Urinary bladder (tissue), 3 donors: ENCODE measurements at regions not wholly inside any gene's neighbourhood (a gene's known extent, or its start where the extent isn't known, plus 50 kb on each side); places are given as distances from the start of the nearest gene placed in this dataset.

ENCODE experiments used
- DNase-seq: peaks from one replicate; pipeline ENCODE4 v3.0.0-alpha.2; 2015; ENCODE audit errors: extremely low spot score
- H3K27ac ChIP-seq: one replicate; pipeline ENCODE4 v1.5.1; 2013; ENCODE audit warnings: low read depth, mild to moderate bottlenecking, moderate library complexity
- H3K36me3 ChIP-seq: one replicate; pipeline ENCODE4 v1.6.1; 2013; ENCODE audit warnings: mild to moderate bottlenecking, moderate library complexity; ENCODE audit not compliant: insufficient read depth
- H3K4me1 ChIP-seq: one replicate; pipeline ENCODE4 v1.6.1; 2013; ENCODE audit warnings: mild to moderate bottlenecking, moderate library complexity; ENCODE audit not compliant: insufficient read depth
- H3K4me3 ChIP-seq: one replicate; pipeline ENCODE4 v1.5.1; 2013; ENCODE audit warnings: low read depth, low read length
- WGBS: extraction: QIAGEN DNeasy Blood & Tissue Kit; methylation state at CpG from one replicate; pipeline ENCODE4 v1.1.7; 2013; 5-methylcytosine and 5-hydroxymethylcytosine counted together
- donor health status: healthy with polysubstance abuse.
- donor health status: healthy.

DNA sequence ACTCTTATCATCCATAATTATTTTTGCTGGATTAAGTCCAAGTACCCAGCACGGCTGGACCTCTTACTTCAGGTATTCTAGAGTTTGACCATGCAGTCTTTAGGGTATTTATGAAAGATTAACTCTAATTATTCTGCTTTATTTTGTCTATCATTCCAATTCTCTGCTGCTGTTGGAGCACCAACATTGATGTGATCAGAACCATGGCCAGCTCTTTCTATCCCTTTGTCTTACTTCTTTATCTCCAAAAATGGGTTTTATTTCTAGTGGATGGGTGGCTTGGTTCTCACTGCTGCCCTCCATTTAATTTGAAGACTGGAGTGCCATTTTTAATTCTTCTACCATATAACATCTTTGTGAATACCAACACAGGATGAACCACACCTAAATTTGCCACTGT, 704.3 kb downstream of the FRK start:
- H3K36me3 ChIP-seq = no peaks in the 10 kb centered on the region
- no peak overlapping the region for H3K4me3 ChIP-seq
- no peaks in the 10 kb centered on the region for H3K4me1 ChIP-seq
- DNase-seq = no peak
- H3K27ac ChIP-seq = no peak overlapping the region
- 67% methylated on average over 1 of the region's 1 CpG for WGBS

GRCh38 chr6:115323001-115323400, 737.7 kb downstream of the FRK start:
- no peaks in the 10 kb centered on the region for H3K4me1 ChIP-seq
- no peak overlapping the region for H3K27ac ChIP-seq
- no peaks in the 10 kb centered on the region for H3K36me3 ChIP-seq
- no peak overlapping the region for H3K4me3 ChIP-seq
- 86% methylated on average over 1 of the region's 1 CpG for WGBS
- DNase-seq = no peak

DNA sequence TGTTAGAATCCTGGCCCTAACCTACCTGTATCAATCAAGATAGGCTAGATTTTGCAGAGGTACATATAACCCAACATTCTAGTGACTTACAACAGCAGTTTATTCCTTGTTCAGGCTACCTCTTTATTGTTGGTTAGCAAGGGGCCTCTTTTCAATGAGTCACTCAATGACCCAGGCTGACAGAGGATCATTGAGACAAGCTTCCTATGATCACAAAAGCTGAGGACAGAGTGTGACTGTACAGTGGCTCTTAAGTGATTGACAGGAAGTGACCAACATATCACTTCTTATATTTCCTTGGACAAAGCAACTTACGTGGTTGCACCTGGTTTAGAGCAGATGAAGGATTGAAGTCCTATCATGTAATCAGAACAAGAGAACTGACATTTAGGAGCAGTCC, 740.9 kb downstream of the FRK start:
- DNase-seq = no peak
- H3K4me1 ChIP-seq = no peaks in the 10 kb centered on the region
- no peak overlapping the region for H3K4me3 ChIP-seq
- no peaks in the 10 kb centered on the region for H3K36me3 ChIP-seq
- no peak overlapping the region for H3K27ac ChIP-seq
- 83% methylated on average over 1 of the region's 1 CpG for WGBS

DNA sequence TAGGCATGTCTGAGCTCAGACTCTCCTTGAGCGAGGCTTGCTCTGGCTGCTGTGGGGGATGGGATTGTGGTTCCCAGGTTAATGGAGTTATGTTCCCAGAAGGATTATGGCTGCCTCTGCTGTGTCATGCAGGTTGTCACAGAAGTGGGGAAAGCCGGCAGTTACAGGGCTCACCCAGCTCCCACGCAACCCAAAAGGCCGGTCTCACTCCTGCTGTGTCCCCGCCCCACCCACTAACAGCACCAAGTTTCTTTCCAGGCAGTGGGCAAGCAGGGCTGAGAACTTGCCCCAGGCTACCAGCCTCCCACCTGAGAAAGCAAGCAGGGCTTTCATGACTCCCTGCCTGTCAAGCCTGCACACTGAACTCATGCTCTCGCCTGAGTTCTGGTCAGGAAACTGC, 750.5 kb downstream of the FRK start:
- DNase-seq = no peak
- Histone ChIP-seq H3K27ac (no peak overlapping the region), H3K4me3 (no peak overlapping the region), H3K36me3 (no peaks in the 10 kb centered on the region), H3K4me1 (no peaks in the 10 kb centered on the region)
- WGBS = 92% methylated on average over 6 of the region's 6 CpGs

DNA sequence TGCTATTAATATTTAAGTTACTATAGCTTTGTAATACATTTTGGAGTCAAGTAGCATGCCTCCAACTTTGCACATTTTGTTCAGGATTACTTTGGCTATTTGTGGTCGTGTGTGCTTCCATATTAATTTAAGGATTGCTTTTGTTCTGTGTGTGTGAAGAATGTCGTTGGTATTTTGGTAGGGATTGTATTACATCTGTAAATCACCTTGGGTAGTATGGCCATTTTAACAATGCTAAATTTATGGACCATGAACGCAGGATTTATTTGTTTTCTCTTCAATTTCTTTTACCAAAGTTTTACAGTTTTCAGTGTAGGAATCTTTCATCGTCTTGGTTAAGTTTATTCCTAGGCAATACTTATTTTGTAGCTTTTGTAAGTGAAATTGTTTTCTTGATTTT, 758.0 kb downstream of the FRK start:
- no peak overlapping the region for H3K27ac ChIP-seq
- no peak for DNase-seq
- H3K36me3 ChIP-seq = no peaks in the 10 kb centered on the region
- no peaks in the 10 kb centered on the region for H3K4me1 ChIP-seq
- WGBS = 73% methylated on average over 4 of the region's 4 CpGs
- H3K4me3 ChIP-seq = no peak overlapping the region

- no peak for DNase-seq
- WGBS = 86% methylated on average over 4 of the region's 4 CpGs
- no peaks in the 10 kb centered on the region for H3K4me1 ChIP-seq
- H3K27ac ChIP-seq = no peak overlapping the region
- no peaks in the 10 kb centered on the region for H3K36me3 ChIP-seq
- no peak overlapping the region for H3K4me3 ChIP-seq
Measured at GRCh38 chr6:115287467-115287866, 773.2 kb downstream of the FRK start.

- Histone ChIP-seq H3K36me3 (no peaks in the 10 kb centered on the region), H3K4me3 (no peak overlapping the region), H3K4me1 (no peaks in the 10 kb centered on the region), H3K27ac (no peak overlapping the region)
- DNase-seq = no peak
- 82% methylated on average over 3 of the region's 3 CpGs for WGBS
Measured at GRCh38 chr6:115276881-115277565, 783.7 kb downstream of the FRK start.

GRCh38 chr6:115272311-115272710, 788.4 kb downstream of the FRK start:
- Histone ChIP-seq H3K4me1 (no peaks in the 10 kb centered on the region), H3K27ac (no peak overlapping the region), H3K36me3 (no peaks in the 10 kb centered on the region), H3K4me3 (no peak overlapping the region)
- DNase-seq = no peak

DNA sequence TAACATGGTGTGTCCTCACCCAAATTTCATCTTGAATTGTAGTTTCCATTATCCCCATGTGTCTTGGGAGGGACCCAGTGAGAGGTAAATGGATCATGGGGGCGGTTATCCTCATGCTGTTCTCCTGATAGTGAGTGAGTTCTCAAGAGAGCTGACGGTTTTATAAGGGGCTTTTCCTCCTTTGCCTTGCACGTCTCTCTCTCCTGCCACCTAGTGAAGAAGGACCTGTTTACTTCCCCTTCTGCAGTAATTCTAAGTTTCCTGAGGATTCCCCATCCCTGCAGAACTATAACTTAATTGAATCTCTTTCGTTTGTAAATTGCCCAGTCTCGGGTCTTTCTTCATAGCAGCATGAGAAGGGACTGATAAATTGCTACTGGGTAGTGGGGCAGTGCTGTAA, 789.3 kb downstream of the FRK start:
- no peak for DNase-seq

GRCh38 chr6:115270953-115271352, 789.7 kb downstream of the FRK start:
- H3K27ac ChIP-seq = no peak overlapping the region
- H3K4me1 ChIP-seq = no peaks in the 10 kb centered on the region
- no peak for DNase-seq
- H3K4me3 ChIP-seq = no peak overlapping the region
- no peaks in the 10 kb centered on the region for H3K36me3 ChIP-seq

More for the DNA sequence above, 789.3 kb downstream of the FRK start:
- H3K4me1 ChIP-seq = no peaks in the 10 kb centered on the region
- H3K36me3 ChIP-seq = no peaks in the 10 kb centered on the region
- no peak overlapping the region for H3K27ac ChIP-seq
- H3K4me3 ChIP-seq = no peak overlapping the region
- WGBS = 47% methylated on average over 5 of the region's 5 CpGs

DNA sequence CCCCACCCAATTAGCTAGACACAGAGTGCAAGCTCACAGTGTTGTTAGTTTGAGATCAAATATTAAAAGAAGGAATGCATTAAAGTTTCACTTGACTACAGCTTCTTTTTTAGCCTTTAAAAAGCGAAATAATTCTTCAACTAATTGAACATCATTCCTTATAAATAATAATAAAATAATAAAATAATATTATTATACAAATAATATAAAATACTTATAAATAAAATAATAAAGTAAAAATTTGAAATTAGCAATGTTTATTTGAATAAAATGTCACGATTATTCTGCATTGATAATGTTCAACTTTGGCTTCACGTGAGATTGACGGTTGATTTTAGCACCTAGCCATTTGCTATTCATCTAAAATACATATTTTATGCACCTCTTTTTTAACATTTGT, 819.3 kb downstream of the FRK start:
- no peaks in the 10 kb centered on the region for H3K36me3 ChIP-seq
- no peak overlapping the region for H3K4me3 ChIP-seq
- no peak for DNase-seq
- WGBS = 79% methylated on average over 4 of the region's 4 CpGs
- no peak overlapping the region for H3K27ac ChIP-seq
- H3K4me1 ChIP-seq = no peaks in the 10 kb centered on the region

DNA sequence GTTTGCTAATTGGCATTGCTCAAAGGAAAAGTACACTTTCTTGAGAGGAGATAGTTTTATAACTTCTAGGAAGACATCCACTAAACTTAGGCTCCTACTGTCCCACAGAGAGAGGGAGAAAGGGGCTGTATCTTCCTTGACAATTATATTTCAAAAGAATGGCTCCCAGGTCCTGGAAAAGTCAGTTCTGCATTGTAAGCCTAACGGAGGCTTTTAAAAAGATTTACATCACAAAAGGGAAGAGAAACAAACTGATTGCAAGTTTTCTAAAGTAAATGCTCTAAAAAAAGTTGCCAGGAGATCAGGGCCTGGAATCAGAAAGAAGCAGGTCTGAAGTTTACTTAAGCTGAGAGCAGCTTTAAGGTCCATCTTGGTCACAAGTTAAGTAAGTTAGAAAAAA, 839.5 kb downstream of the FRK start:
- H3K4me3 ChIP-seq = no peak overlapping the region
- WGBS = 45% methylated on average over 1 of the region's 1 CpG
- no peaks in the 10 kb centered on the region for H3K4me1 ChIP-seq
- no peak overlapping the region for H3K27ac ChIP-seq
- H3K36me3 ChIP-seq = no peaks in the 10 kb centered on the region
- DNase-seq = no peak

DNA sequence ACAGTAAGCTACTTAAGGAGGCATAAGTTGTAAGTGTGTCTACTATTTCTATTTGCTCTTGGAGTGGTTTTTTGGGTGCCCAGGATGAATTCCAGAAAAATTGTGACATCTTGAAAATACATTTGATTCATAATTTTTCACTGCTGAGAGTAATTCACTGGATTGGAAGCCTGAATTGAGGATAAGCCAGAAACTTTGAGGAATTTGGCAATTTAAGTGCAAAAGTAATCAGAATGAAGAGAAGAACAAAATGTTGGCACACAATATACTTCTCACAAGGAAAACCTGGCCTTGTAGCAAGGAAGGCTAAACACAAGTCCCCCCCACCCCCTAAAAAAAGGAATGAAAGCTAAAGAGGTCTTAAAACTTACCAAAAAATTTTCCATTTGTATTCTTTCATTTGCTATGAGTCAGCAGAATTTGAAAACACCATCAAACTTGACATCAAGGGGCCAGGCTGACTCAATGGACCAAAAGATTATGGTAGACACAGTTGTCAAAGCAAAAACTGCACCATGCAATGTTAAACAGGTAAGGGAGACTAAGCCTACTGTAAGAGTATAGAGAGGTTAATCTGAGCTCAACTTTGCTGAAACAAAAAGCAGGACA, 840.0 kb downstream of the FRK start:
- Histone ChIP-seq H3K27ac (no peak overlapping the region), H3K4me1 (no peaks in the 10 kb centered on the region), H3K36me3 (no peaks in the 10 kb centered on the region), H3K4me3 (no peak overlapping the region)
- no peak for DNase-seq

DNA sequence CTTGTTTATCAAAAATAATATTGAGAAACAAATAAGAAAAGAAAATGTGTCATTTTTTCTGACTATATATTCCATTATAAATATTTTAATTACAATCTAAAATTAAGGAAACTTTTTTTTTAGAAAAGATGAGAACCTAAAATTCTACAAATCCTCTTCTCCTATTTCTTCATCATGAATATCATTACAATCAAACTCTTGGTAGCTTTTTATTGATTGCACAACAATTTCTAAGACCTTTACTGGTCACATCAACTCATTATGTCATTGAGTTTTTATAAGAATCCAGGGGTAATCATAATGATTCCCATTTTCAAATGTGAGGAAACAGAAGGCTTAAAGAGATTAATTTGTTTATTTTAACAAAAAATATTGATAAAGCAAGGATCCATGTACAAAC, 841.0 kb downstream of the FRK start:
- no peaks in the 10 kb centered on the region for H3K4me1 ChIP-seq
- H3K27ac ChIP-seq = no peak overlapping the region
- no peak overlapping the region for H3K4me3 ChIP-seq
- no peaks in the 10 kb centered on the region for H3K36me3 ChIP-seq
- no peak for DNase-seq

DNA sequence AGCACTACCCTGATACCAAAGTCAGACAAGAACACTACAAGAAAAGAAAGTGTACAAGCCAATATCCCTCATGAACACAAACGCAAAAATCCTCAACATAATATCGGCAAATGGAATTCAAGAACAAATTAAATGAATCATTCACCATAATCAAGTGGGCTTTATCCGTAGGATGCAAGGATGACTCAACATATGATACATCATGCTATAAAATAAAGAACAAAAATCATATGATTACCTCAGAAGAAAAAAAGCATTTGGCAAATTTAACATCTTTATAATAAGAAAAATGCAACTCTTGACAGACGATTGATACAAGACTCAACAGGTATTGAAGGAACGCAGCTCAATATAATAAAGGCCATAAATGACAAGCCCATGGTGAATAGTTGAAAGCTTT, 843.9 kb downstream of the FRK start:
- no peak for DNase-seq
- H3K4me3 ChIP-seq = no peak overlapping the region
- WGBS = 91% methylated on average over 5 of the region's 5 CpGs
- H3K4me1 ChIP-seq = no peaks in the 10 kb centered on the region
- H3K27ac ChIP-seq = no peak overlapping the region
- no peaks in the 10 kb centered on the region for H3K36me3 ChIP-seq
